K562 (cell line): ENCODE measurements at regions not wholly inside any gene's neighbourhood (a gene's known extent, or its start where the extent isn't known, plus 50 kb on each side); places are given as distances from the start of the nearest gene placed in this dataset.

Experiments
- ATAC-seq: fragments of 200-7000 bp; cut with Tn5 transposase; 3 replicates; pipeline ENCODE4 v1.9.1; 2020; ENCODE audit warnings: moderate library complexity
- BruUV-seq: library from RNA; stranded (reverse); fragments of 400-500 nt; replicated peaks from 2 replicates; lab custom pipeline; 2021; lab: Mats Ljungman, UMichigan
- CTCF ChIA-PET: fragments of 300-600 bp; formaldehyde crosslinking; extraction: SDS; loops from one replicate; lab custom pipeline; 2021; ENCODE audit warnings: low intra/inter-chr PET ratio; lab: Yijun Ruan, JAX
- POLR2A ChIA-PET: fragments of 300-600, 350-650 bp; sonication (Branson Sonifier 250); formaldehyde crosslinking; extraction: SDS; loops from one replicate; lab custom pipeline; 2021; ENCODE audit warnings: antibody characterized with exemption, inconsistent platforms; lab: Yijun Ruan, JAX
- DNase-seq, 4 experiments: peaks; one replicate each; pipeline versions ENCODE4 v3.0.0 to v3.0.0-alpha.2; 2011 to 2018; ENCODE audit warnings: low spot score in 3 of 4, mixed read lengths in 3 of 4; ENCODE audit errors: extremely low read depth in 1 of 4
- FAIRE-seq: peaks from 2 replicates; lab custom pipeline; 2011; peaks lifted over from hg19 to GRCh38; lab: Jason Lieb, UNC
- H2AFZ ChIP-seq: 2 replicates; pipeline ENCODE4 v1.6.0; 2011; ENCODE audit warnings: low read depth, low read length, control low read depth, inconsistent platforms
- H3K27ac ChIP-seq: fragments of 200-600 bp; 3 replicates; pipeline ENCODE4 v1.8.0; 2011; ENCODE audit warnings: low read depth, mild to moderate bottlenecking, control low read depth, inconsistent platforms, low read length, moderate library complexity, mixed read lengths; ENCODE audit errors: extremely low read depth
- H3K27me3 ChIP-seq, 2 experiments: fragments of 300-600 bp in 1 of 2; 2 replicates in 1 of 2; 3 replicates in 1 of 2; pipeline versions ENCODE4 v1.6.0 to v1.8.0; 2011; ENCODE audit warnings: inconsistent platforms in 2 of 2, low read length in 2 of 2, mild to moderate bottlenecking in 1 of 2, mixed read lengths in 1 of 2, moderate library complexity in 1 of 2; ENCODE audit not compliant: control insufficient read depth in 2 of 2, insufficient read depth in 2 of 2
- H3K36me3 ChIP-seq: fragments of 300-600 bp; 3 replicates; pipeline ENCODE4 v1.8.0; 2011; ENCODE audit warnings: mild to moderate bottlenecking, low read length, inconsistent platforms; ENCODE audit not compliant: control insufficient read depth, insufficient read depth
- H3K4me1 ChIP-seq, 2 experiments: fragments of 200-600 bp in 1 of 2; replicated peaks in 1 of 2; 2 replicates in 1 of 2; 3 replicates in 1 of 2; pipeline versions ENCODE4 v1.5.1 to v1.8.0; 2011; ENCODE audit warnings: inconsistent platforms in 2 of 2, low read length in 2 of 2, mild to moderate bottlenecking in 1 of 2, mixed read lengths in 1 of 2, moderate library complexity in 1 of 2; ENCODE audit not compliant: control insufficient read depth in 2 of 2, insufficient read depth in 2 of 2
- H3K4me2 ChIP-seq: 2 replicates; pipeline ENCODE4 v1.6.1; 2011; ENCODE audit warnings: low read length, control low read depth, inconsistent platforms, mixed read lengths; ENCODE audit not compliant: insufficient read depth
- H3K4me3 ChIP-seq: fragments of 200-600 bp; sonication (generic), shearing (Covaris generic); 2 replicates; pipeline ENCODE4 v1.5.1; 2016; ENCODE audit warnings: control low read depth, inconsistent platforms
- H3K79me2 ChIP-seq: fragments of 200-600 bp; 3 replicates; pipeline ENCODE4 v1.8.0; 2011; ENCODE audit warnings: low read length, inconsistent platforms; ENCODE audit not compliant: control insufficient read depth, insufficient read depth
- H3K9ac ChIP-seq, 2 experiments: 2 replicates each; pipeline versions ENCODE4 v1.6.0 to v1.6.1; 2011; ENCODE audit warnings: low read depth in 2 of 2, low read length in 2 of 2, control low read depth in 1 of 2, inconsistent platforms in 1 of 2, mild to moderate bottlenecking in 1 of 2, mixed read lengths in 1 of 2; ENCODE audit not compliant: insufficient read depth in 1 of 2
- H3K9me1 ChIP-seq: one replicate; pipeline ENCODE4 v1.6.0; 2011; ENCODE audit warnings: inconsistent platforms, mild to moderate bottlenecking, low read length, moderate library complexity; ENCODE audit not compliant: control insufficient read depth, insufficient read depth
- H3K9me3 ChIP-seq: replicated peaks from 2 replicates; pipeline ENCODE4 v1.5.1; 2011; ENCODE audit warnings: low read depth, low read length, inconsistent platforms; ENCODE audit not compliant: control insufficient read depth, insufficient read depth
- H4K20me1 ChIP-seq: replicated peaks from 2 replicates; pipeline ENCODE4 v1.6.1; 2011; ENCODE audit warnings: low read length, inconsistent platforms, mixed read lengths; ENCODE audit not compliant: control insufficient read depth, insufficient read depth
- E2F1 ChIP-seq: sonication (generic); formaldehyde crosslinking; IDR thresholded peaks from 2 replicates; pipeline ENCODE4 v1.8.1; 2023; ENCODE audit warnings: mild to moderate bottlenecking, missing genetic modification reagents, moderate library complexity
- FOS ChIP-seq: IDR thresholded peaks from 3 replicates; pipeline ENCODE4 v1.6.1; 2011; ENCODE audit not compliant: insufficient read length; ENCODE audit errors: extremely low read depth
- FOXJ3 ChIP-seq: sonication (generic); formaldehyde crosslinking; IDR thresholded peaks from 2 replicates; pipeline ENCODE4 v1.4.0; 2020; ENCODE audit warnings: mild to moderate bottlenecking, missing genetic modification reagents
- GABPB1 ChIP-seq: sonication (generic); formaldehyde crosslinking; IDR thresholded peaks from 2 replicates; pipeline ENCODE4 v1.8.0; 2022; ENCODE audit warnings: mild to moderate bottlenecking, missing genetic modification reagents
- MAFG ChIP-seq: fragments of 450-650 bp; conservative IDR thresholded peaks from 2 replicates; pipeline ENCODE4 v1.6.1; 2016; ENCODE audit warnings: missing genetic modification characterization, missing compliant biosample characterization
- NFRKB ChIP-seq: fragments of 450-650 bp; IDR thresholded peaks from 2 replicates; pipeline ENCODE4 v1.6.1; 2016; ENCODE audit warnings: low read depth
- PHF8 ChIP-seq: fragments of 200-600 bp; sonication (generic); IDR thresholded peaks from 2 replicates; pipeline ENCODE4 v1.6.1; 2012; ENCODE audit warnings: mixed run types, mild to moderate bottlenecking, inconsistent platforms, low read length, moderate library complexity, borderline replicate concordance
- POLR2B ChIP-seq: fragments of 450-650 bp; IDR thresholded peaks from 2 replicates; pipeline ENCODE4 v1.6.1; 2018; ENCODE audit warnings: low read depth; ENCODE audit not compliant: partially characterized antibody
- SPI1 ChIP-seq: IDR thresholded peaks from 2 replicates; pipeline ENCODE4 v1.6.1; 2011; ENCODE audit warnings: low read depth, low read length, control low read depth, borderline replicate concordance
- ZBTB2 ChIP-seq: fragments of 450-650 bp; IDR thresholded peaks from 2 replicates; pipeline ENCODE4 v1.6.1; 2016; ENCODE audit warnings: antibody characterized with exemption
- ZBTB9 ChIP-seq: fragments of 450-650 bp; formaldehyde crosslinking; IDR thresholded peaks from 2 replicates; pipeline ENCODE4 v1.4.0; 2020; ENCODE audit warnings: mild to moderate bottlenecking, moderate library complexity
- WGBS: fragments of 100-300 bp; shearing (Covaris generic); methylation state at CpG from one replicate; pipeline ENCODE4 v1.1.6; 2016; ENCODE audit warnings: low coverage, mixed read lengths; ENCODE audit not compliant: insufficient coverage; ENCODE audit errors: missing lambda C conversion rate; 5-methylcytosine and 5-hydroxymethylcytosine counted together
- in situ Hi-C: fragments of 300-500 bp; cut with MboI; formaldehyde crosslinking; loops from 4 replicates; pipeline ENCODE4 v1.15.0; 2018; ENCODE audit warnings: inconsistent platforms, mixed read lengths
- intact Hi-C: fragments of 100-400 bp; cut with micrococcal nuclease; formaldehyde crosslinking; loops from 2 replicates; pipeline ENCODE4 v1.14.2; 2022
- TF ChIP-seq, protein P1 (sequence below): fragments of 250-450 bp; sonication (Bioruptor Pico); IDR thresholded peaks from 2 replicates; pipeline ENCODE4 v1.5.0; 2020; ENCODE audit warnings: mild to moderate bottlenecking, borderline replicate concordance

GRCh38 chr4:96913441-96914080, 1073.7 kb downstream of the PDHA2 start:
- ChIA-PET CTCF (no interaction called here), POLR2A (interaction anchor here (0.7 kb wide), 1 partner anchor 1628 kb away, joined by 3 read pairs; no protein-coding TSS in a partner anchor)
- Histone ChIP-seq H3K4me1 (no peaks in the 10 kb centered on the region), H4K20me1 (no peaks in the 10 kb centered on the region), H3K27ac (no peak overlapping the region), H3K27me3 (no peaks in the 10 kb centered on the region), H2AFZ (no peak overlapping the region), H3K79me2 (no peaks in the 10 kb centered on the region), H3K36me3 (no peaks in the 10 kb centered on the region), H3K9me3 (no peaks in the 10 kb centered on the region; the same call in 1 of the 2 replicates), H3K9ac (no peak overlapping the region), H3K9me1 (no peaks in the 10 kb centered on the region), H3K4me2 (no peak overlapping the region), H3K4me3 (no peak overlapping the region)
- no peak for FAIRE-seq
- in situ Hi-C loops = no loop called here
- WGBS = 0% methylated on average over 2 of the region's 2 CpGs
- no peak for DNase-seq
- TF ChIP-seq E2F1 (CRISPR knock-in tag) = no peak
- TF ChIP-seq ZBTB2 = no peak
- no peak for TF ChIP-seq POLR2B
- TF ChIP-seq NFRKB = no peak
- no peak for TF ChIP-seq SPI1
- no peak for TF ChIP-seq PHF8
- no peak for TF ChIP-seq GABPB1 (CRISPR knock-in tag)
- TF ChIP-seq ZBTB9 = no peak
- no peak for TF ChIP-seq FOS
- no peak for TF ChIP-seq MAFG (tag)
- no peak for TF ChIP-seq FOXJ3 (CRISPR knock-in tag)
- TF ChIP-seq, protein P1, sequence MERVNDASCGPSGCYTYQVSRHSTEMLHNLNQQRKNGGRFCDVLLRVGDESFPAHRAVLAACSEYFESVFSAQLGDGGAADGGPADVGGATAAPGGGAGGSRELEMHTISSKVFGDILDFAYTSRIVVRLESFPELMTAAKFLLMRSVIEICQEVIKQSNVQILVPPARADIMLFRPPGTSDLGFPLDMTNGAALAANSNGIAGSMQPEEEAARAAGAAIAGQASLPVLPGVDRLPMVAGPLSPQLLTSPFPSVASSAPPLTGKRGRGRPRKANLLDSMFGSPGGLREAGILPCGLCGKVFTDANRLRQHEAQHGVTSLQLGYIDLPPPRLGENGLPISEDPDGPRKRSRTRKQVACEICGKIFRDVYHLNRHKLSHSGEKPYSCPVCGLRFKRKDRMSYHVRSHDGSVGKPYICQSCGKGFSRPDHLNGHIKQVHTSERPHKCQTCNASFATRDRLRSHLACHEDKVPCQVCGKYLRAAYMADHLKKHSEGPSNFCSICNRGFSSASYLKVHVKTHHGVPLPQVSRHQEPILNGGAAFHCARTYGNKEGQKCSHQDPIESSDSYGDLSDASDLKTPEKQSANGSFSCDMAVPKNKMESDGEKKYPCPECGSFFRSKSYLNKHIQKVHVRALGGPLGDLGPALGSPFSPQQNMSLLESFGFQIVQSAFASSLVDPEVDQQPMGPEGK (CRISPR knock-in tag) = no peak
- intact Hi-C loops = no loop called here
- BruUV-seq = no TSS peak
- ATAC-seq = no peak
